DND-41 (cell line): ENCODE measurements at regions not wholly inside any gene's neighbourhood (a gene's known extent, or its start where the extent isn't known, plus 50 kb on each side); places are given as distances from the start of the nearest gene placed in this dataset.

Experiments
- ATAC-seq: fragments of 200-7000 bp; cut with Tn5 transposase; 3 replicates; pipeline ENCODE4 v1.9.1; 2021; ENCODE audit warnings: low read depth; ENCODE audit not compliant: insufficient read depth
- DNase-seq: peaks from one replicate; pipeline ENCODE4 v3.0.0-alpha.2; 2020
- H2AFZ ChIP-seq: 2 replicates; pipeline ENCODE4 v1.6.0; 2012; ENCODE audit warnings: low read depth, low read length
- H3K27ac ChIP-seq: 2 replicates; pipeline ENCODE4 v1.5.1; 2012; ENCODE audit warnings: low read length, inconsistent platforms
- H3K27me3 ChIP-seq: fragments of 200-600 bp; sonication (generic); 2 replicates; pipeline ENCODE4 v1.6.0; 2012; ENCODE audit warnings: low read length, mild to moderate bottlenecking, inconsistent platforms; ENCODE audit not compliant: insufficient read depth, poor library complexity
- H3K36me3 ChIP-seq: 2 replicates; pipeline ENCODE4 v1.5.1; 2012; ENCODE audit warnings: low read length, inconsistent platforms; ENCODE audit not compliant: insufficient read depth
- H3K4me1 ChIP-seq: 2 replicates; pipeline ENCODE4 v1.5.1; 2012; ENCODE audit warnings: mild to moderate bottlenecking, low read length; ENCODE audit not compliant: insufficient read depth
- H3K4me2 ChIP-seq: 2 replicates; pipeline ENCODE4 v1.6.0; 2012; ENCODE audit warnings: mild to moderate bottlenecking, moderate library complexity, low read length, inconsistent platforms; ENCODE audit not compliant: insufficient read depth
- H3K4me3 ChIP-seq, 2 experiments: fragments of 200-600 bp in 1 of 2; shearing (Covaris generic) in 1 of 2; 2 replicates each; pipeline ENCODE4 v1.5.1; 2012 to 2016; ENCODE audit warnings: inconsistent platforms in 2 of 2, low read length in 2 of 2, mild to moderate bottlenecking in 2 of 2, low read depth in 1 of 2, moderate library complexity in 1 of 2
- H3K79me2 ChIP-seq: 2 replicates; pipeline ENCODE4 v1.6.0; 2012; ENCODE audit warnings: low read length, inconsistent platforms; ENCODE audit not compliant: insufficient read depth
- H3K9ac ChIP-seq: 2 replicates; pipeline ENCODE4 v1.6.0; 2012; ENCODE audit warnings: low read depth, mild to moderate bottlenecking, inconsistent platforms, low read length, moderate library complexity
- H3K9me3 ChIP-seq: 2 replicates; pipeline ENCODE4 v1.5.1; 2012; ENCODE audit warnings: low read length, moderate library complexity, mild to moderate bottlenecking, inconsistent platforms; ENCODE audit not compliant: insufficient read depth, severe bottlenecking
- H4K20me1 ChIP-seq: 2 replicates; pipeline ENCODE4 v1.6.0; 2012; ENCODE audit warnings: low read length; ENCODE audit not compliant: insufficient read depth
- CTCF ChIP-seq: IDR thresholded peaks from 2 replicates; pipeline ENCODE4 v1.5.1; 2012; ENCODE audit warnings: borderline replicate concordance, low read length, moderate library complexity, mild to moderate bottlenecking; ENCODE audit not compliant: poor library complexity, severe bottlenecking; ENCODE audit errors: extremely low read depth
- EZH2 ChIP-seq: IDR thresholded peaks from 3 replicates; pipeline ENCODE4 v1.6.1; 2012; ENCODE audit warnings: borderline replicate concordance, low read depth, mild to moderate bottlenecking, moderate library complexity, low read length, inconsistent platforms; ENCODE audit not compliant: severe bottlenecking

GRCh38 chr16:54484700-54485099 is 198.1 kb upstream of the IRX3 start:
- Histone ChIP-seq H3K4me1 (no peaks in the 10 kb centered on the region), H3K9me3 (no peaks in the 10 kb centered on the region), H3K4me3 (no peak overlapping the region), H3K27ac (no peak overlapping the region), H3K27me3 (peaks cover 2% of the 10 kb centered on the region), H4K20me1 (no peaks in the 10 kb centered on the region), H3K79me2 (no peaks in the 10 kb centered on the region), H3K9ac (no peak overlapping the region), H3K4me2 (no peak overlapping the region), H3K36me3 (no peaks in the 10 kb centered on the region), H2AFZ (no peak overlapping the region)
- ATAC-seq (no peak), DNase-seq (no peak)
- TF ChIP-seq EZH2 (no peak), CTCF (no peak)

GRCh38 chr16:54482892-54483574 is 196.4 kb upstream of the IRX3 start:
- Histone ChIP-seq H4K20me1 (no peaks in the 10 kb centered on the region), H3K4me2 (no peak overlapping the region), H3K27me3 (peaks cover 2% of the 10 kb centered on the region), H3K27ac (no peak overlapping the region), H3K4me1 (no peaks in the 10 kb centered on the region), H3K9ac (no peak overlapping the region), H3K79me2 (no peaks in the 10 kb centered on the region), H3K4me3 (no peak overlapping the region), H3K36me3 (no peaks in the 10 kb centered on the region), H3K9me3 (no peaks in the 10 kb centered on the region), H2AFZ (no peak overlapping the region)
- ATAC-seq (no peak), DNase-seq (no peak)
- TF ChIP-seq EZH2 (no peak), CTCF (no peak)

GRCh38 chr16:54480429-54480828 is 193.8 kb upstream of the IRX3 start:
- H3K27me3 ChIP-seq, result peaks cover 2% of the 10 kb centered on the region
- no peak for TF ChIP-seq EZH2
- no peak for TF ChIP-seq CTCF
- no peaks in the 10 kb centered on the region for H3K79me2 ChIP-seq
- no peaks in the 10 kb centered on the region for H3K4me1 ChIP-seq
- no peaks in the 10 kb centered on the region for H3K36me3 ChIP-seq
- no peak overlapping the region for H3K9ac ChIP-seq
- H3K27ac ChIP-seq, result no peak overlapping the region
- no peaks in the 10 kb centered on the region for H4K20me1 ChIP-seq
- no peak for ATAC-seq
- no peak overlapping the region for H3K4me2 ChIP-seq
- H2AFZ ChIP-seq, result no peak overlapping the region
- DNase-seq, result no peak
- no peaks in the 10 kb centered on the region for H3K9me3 ChIP-seq
- no peak overlapping the region for H3K4me3 ChIP-seq
